ENCODE measurements at regions not wholly inside any gene's neighbourhood (a gene's known extent, or its start where the extent isn't known, plus 50 kb on each side); places are given as distances from the start of the nearest gene placed in this dataset.
A peak's percentile ranks its signal among the peaks of the same experiment; 100 is the strongest.

DNA sequence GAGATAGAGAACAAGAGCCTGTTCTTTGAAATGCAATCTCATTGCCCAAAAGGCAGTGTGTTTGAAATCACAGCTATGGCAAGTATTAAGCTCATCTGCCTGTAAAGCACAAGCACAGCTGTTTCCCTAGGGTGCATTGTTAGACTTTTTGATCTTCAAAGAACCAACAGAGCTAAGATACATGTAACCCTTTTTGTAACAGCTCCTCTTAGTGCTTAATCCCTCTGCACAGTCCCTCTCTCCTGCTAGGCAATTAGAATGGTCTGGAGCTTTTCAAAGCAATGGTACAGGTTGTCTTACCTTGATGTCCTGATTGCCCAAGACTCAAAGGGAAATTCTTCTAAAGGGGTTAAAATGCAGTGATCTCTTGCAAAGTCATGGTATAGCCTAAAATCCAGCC, 249.6 kb upstream of the CHRM2 start:
- in situ Hi-C loops (cut with MboI): no loop called here

DNA sequence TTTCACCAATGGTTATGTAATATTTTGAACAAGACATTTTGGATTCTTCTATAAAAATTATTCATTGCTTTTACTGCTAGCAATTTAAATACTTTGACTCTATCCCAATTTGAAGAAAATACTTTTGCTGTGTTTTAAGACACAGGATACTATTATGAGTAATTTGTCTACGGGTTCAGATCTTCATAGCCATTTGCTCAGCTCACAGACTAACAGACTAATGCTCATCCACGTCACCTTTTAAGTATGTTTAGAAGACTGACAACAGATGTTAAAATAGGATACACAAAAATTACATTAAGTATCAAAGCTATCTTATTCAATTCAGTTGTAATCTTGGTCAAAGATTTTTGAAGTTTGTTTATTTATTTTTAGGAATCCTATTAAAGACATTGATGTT, 251.3 kb upstream of the CHRM2 start:
- DNase-seq: peak; percentile 64
- Histone ChIP-seq H3K9ac (no peak overlapping the region), H3K4me2 (ENCODE audit: unreplicated experiment) (no peak overlapping the region), H3K9me2 (ENCODE audit: insufficient read depth) (no peaks in the 10 kb centered on the region), H3K27ac (no peak overlapping the region), H3K27me3 (replicated peaks; ENCODE audit: insufficient read depth) (no peaks in the 10 kb centered on the region), H4K20me1 (ENCODE audit: insufficient read depth) (no peaks in the 10 kb centered on the region), H3K4me1 (ENCODE audit: insufficient read depth) (peaks cover 7% of the 10 kb centered on the region; the same call in 1 of the 2 replicates), H2AFZ (no peak overlapping the region), H3F3A (ENCODE audit: insufficient read depth) (no peaks in the 10 kb centered on the region), H3K4me3 (no peak overlapping the region), H3K79me2 (ENCODE audit: insufficient read depth) (no peaks in the 10 kb centered on the region), H3K9me3 (ENCODE audit: low read depth) (no peaks in the 10 kb centered on the region), H3K36me3 (ENCODE audit: low read depth) (no peaks in the 10 kb centered on the region)
- in situ Hi-C loops (cut with MboI): no loop called here
- 0% methylated on average over 2 of the region's 2 CpGs for WGBS, 2 experiments (ENCODE audit: low coverage in 1 of 2, low lambda C conversion rate in 2 of 2, missing lambda C conversion rate in 2 of 2)
- no peak for TF ChIP-seq EZH2 (IDR thresholded peaks at IDR 0.05; ENCODE audit: insufficient read depth, poor library complexity, severe bottlenecking)
- no peak for TF ChIP-seq EZH2phosphoT487 (IDR thresholded peaks at IDR 0.05; ENCODE audit: insufficient read depth, low read depth)

More for the DNA sequence above, 249.6 kb upstream of the CHRM2 start:
- H3K4me2 ChIP-seq (ENCODE audit: unreplicated experiment): no peak overlapping the region
- no peaks in the 10 kb centered on the region for H3K36me3 ChIP-seq (ENCODE audit: low read depth)
- H2AFZ ChIP-seq: no peak overlapping the region
- no peaks in the 10 kb centered on the region for H4K20me1 ChIP-seq (ENCODE audit: insufficient read depth)
- no peaks in the 10 kb centered on the region for H3K9me2 ChIP-seq (ENCODE audit: insufficient read depth)
- no peaks in the 10 kb centered on the region for H3F3A ChIP-seq (ENCODE audit: insufficient read depth)
- H3K9me3 ChIP-seq (ENCODE audit: low read depth): no peaks in the 10 kb centered on the region
- no peak overlapping the region for H3K4me3 ChIP-seq
- H3K27me3 ChIP-seq (replicated peaks; ENCODE audit: insufficient read depth): no peaks in the 10 kb centered on the region
- DNase-seq: no peak
- H3K9ac ChIP-seq: no peak overlapping the region
- TF ChIP-seq EZH2phosphoT487 (IDR thresholded peaks at IDR 0.05; ENCODE audit: insufficient read depth, low read depth): no peak
- TF ChIP-seq EZH2 (IDR thresholded peaks at IDR 0.05; ENCODE audit: insufficient read depth, poor library complexity, severe bottlenecking): no peak
- no peaks in the 10 kb centered on the region for H3K79me2 ChIP-seq (ENCODE audit: insufficient read depth)
- H3K27ac ChIP-seq: no peak overlapping the region
- H3K4me1 ChIP-seq (ENCODE audit: insufficient read depth): peaks cover 7% of the 10 kb centered on the region; the same call in 1 of the 2 replicates

DNA sequence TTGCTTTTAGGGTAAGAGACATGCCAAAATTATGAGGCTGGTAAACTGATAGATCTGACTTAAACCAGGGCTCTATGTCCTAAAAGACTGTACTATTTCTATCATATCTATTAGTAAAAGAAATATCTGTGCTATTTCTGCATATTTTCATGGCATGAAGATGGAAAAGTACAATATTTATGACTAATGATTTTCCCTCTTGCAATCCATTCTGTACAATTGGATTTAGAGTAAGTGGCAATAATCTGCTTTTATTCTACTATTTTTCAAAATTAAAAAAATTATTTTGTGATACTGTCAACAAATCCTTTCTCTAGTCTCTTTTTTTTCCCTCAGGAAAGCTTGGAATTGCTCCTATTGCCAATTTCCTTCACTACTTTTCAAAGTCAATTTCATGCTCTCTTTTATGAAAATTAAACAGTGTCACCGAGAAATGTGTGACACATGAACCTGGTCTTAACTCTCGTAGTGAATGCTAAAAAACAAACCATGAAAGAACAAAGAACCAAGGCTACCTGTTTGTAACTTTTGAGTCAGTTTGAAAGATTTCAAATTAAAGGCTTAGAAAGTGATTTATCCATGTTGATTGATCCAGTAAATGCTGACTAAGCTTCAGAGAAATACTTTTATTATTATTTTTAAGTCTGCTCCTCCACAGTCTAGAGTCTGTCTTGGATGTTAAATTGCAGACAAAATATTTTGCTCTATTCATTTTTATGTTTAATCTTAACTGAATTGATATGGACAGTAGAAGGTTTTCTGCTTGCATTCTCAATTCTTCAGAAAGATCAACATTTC, 262.7 kb upstream of the CHRM2 start:
- H3K4me2 ChIP-seq (ENCODE audit: unreplicated experiment): no peak overlapping the region
- H3K79me2 ChIP-seq (ENCODE audit: insufficient read depth): no peaks in the 10 kb centered on the region
- H2AFZ ChIP-seq: no peak overlapping the region
- H3K4me3 ChIP-seq: no peak overlapping the region
- H3K27me3 ChIP-seq (replicated peaks; ENCODE audit: insufficient read depth): no peaks in the 10 kb centered on the region
- 14 to 20% methylated on average over 2 of the region's 2 CpGs for WGBS, 2 experiments (ENCODE audit: low coverage in 1 of 2, low lambda C conversion rate in 2 of 2, missing lambda C conversion rate in 2 of 2)
- H3K9ac ChIP-seq: no peak overlapping the region
- no peaks in the 10 kb centered on the region for H3F3A ChIP-seq (ENCODE audit: insufficient read depth)
- TF ChIP-seq EZH2 (IDR thresholded peaks at IDR 0.05; ENCODE audit: insufficient read depth, poor library complexity, severe bottlenecking) (no peak), EZH2phosphoT487 (IDR thresholded peaks at IDR 0.05; ENCODE audit: insufficient read depth, low read depth) (no peak)
- H3K9me3 ChIP-seq (ENCODE audit: low read depth): no peaks in the 10 kb centered on the region
- H3K9me2 ChIP-seq (ENCODE audit: insufficient read depth): no peaks in the 10 kb centered on the region
- in situ Hi-C loops (cut with MboI): no loop called here
- no peaks in the 10 kb centered on the region for H3K4me1 ChIP-seq (ENCODE audit: insufficient read depth)
- no peaks in the 10 kb centered on the region for H4K20me1 ChIP-seq (ENCODE audit: insufficient read depth)
- no peak for DNase-seq
- H3K27ac ChIP-seq: no peak overlapping the region
- H3K36me3 ChIP-seq (ENCODE audit: low read depth): no peaks in the 10 kb centered on the region

DNA sequence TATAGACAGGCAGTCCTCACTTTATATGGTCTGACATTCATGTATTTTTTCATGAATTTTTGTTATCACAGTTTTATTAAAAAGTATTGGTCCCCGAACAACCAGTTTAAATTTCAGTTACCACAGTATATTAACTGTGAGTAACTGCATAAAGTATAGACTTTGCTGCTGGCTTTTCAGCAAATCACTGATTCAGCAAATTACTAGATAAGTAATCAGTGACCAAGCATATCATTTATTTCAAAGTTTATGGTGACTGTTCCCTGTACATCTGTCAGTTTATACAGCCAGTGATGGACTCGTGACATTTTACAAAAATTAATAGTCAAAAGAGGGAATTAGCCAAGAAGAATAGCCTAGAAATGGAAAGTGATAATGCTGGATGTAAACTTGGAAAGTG, 266.7 kb upstream of the CHRM2 start:
- Histone ChIP-seq H3K4me2 (ENCODE audit: unreplicated experiment) (no peak overlapping the region), H3K4me1 (ENCODE audit: insufficient read depth) (no peaks in the 10 kb centered on the region), H3K9me2 (ENCODE audit: insufficient read depth) (no peaks in the 10 kb centered on the region), H3F3A (ENCODE audit: insufficient read depth) (no peaks in the 10 kb centered on the region), H3K79me2 (ENCODE audit: insufficient read depth) (no peaks in the 10 kb centered on the region), H4K20me1 (ENCODE audit: insufficient read depth) (no peaks in the 10 kb centered on the region), H3K9me3 (ENCODE audit: low read depth) (no peaks in the 10 kb centered on the region), H3K27ac (no peak overlapping the region), H3K4me3 (no peak overlapping the region), H2AFZ (no peak overlapping the region), H3K36me3 (ENCODE audit: low read depth) (no peaks in the 10 kb centered on the region), H3K9ac (no peak overlapping the region), H3K27me3 (replicated peaks; ENCODE audit: insufficient read depth) (no peaks in the 10 kb centered on the region)
- in situ Hi-C loops (cut with MboI): no loop called here
- TF ChIP-seq EZH2phosphoT487 (IDR thresholded peaks at IDR 0.05; ENCODE audit: insufficient read depth, low read depth) (no peak), EZH2 (IDR thresholded peaks at IDR 0.05; ENCODE audit: insufficient read depth, poor library complexity, severe bottlenecking) (no peak)
- WGBS, 2 experiments (ENCODE audit: low coverage in 1 of 2, low lambda C conversion rate in 2 of 2, missing lambda C conversion rate in 2 of 2): 0 to 2% methylated on average over 2 of the region's 2 CpGs
- DNase-seq: no peak

DNA sequence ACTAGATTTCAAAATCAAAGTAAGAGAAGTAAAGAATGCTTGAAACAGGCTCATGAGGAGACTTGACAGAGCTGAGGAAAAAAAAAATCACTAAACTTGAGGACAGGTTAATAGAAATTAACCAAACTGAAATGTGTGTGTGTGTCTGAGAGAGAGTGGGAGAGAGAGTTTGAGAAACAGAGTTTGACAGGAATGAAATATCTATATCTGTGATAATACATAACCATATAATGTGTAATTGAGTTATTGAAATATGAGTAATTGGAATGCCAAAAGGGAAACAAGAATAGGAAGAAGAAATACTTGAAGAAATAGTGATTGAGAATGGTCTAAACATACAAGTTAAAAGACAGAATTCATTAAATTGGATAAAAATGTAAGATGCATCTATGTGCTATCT, 268.0 kb upstream of the CHRM2 start:
- Histone ChIP-seq H3K9ac (no peak overlapping the region), H3K4me3 (no peak overlapping the region)

More for the DNA sequence above, 268.0 kb upstream of the CHRM2 start:
- H3K9me3 ChIP-seq (ENCODE audit: low read depth): no peaks in the 10 kb centered on the region
- no peaks in the 10 kb centered on the region for H3K9me2 ChIP-seq (ENCODE audit: insufficient read depth)
- no peaks in the 10 kb centered on the region for H4K20me1 ChIP-seq (ENCODE audit: insufficient read depth)
- no peak for DNase-seq
- no peak overlapping the region for H3K4me2 ChIP-seq (ENCODE audit: unreplicated experiment)
- no peaks in the 10 kb centered on the region for H3K4me1 ChIP-seq (ENCODE audit: insufficient read depth)
- H2AFZ ChIP-seq: no peak overlapping the region
- no peaks in the 10 kb centered on the region for H3K27me3 ChIP-seq (replicated peaks; ENCODE audit: insufficient read depth)
- no peaks in the 10 kb centered on the region for H3K36me3 ChIP-seq (ENCODE audit: low read depth)
- no peaks in the 10 kb centered on the region for H3F3A ChIP-seq (ENCODE audit: insufficient read depth)
- in situ Hi-C loops (cut with MboI): no loop called here
- H3K79me2 ChIP-seq (ENCODE audit: insufficient read depth): no peaks in the 10 kb centered on the region
- no peak for TF ChIP-seq EZH2 (IDR thresholded peaks at IDR 0.05; ENCODE audit: insufficient read depth, poor library complexity, severe bottlenecking)
- no peak for TF ChIP-seq EZH2phosphoT487 (IDR thresholded peaks at IDR 0.05; ENCODE audit: insufficient read depth, low read depth)
- no peak overlapping the region for H3K27ac ChIP-seq

Data from GM23248 (cell line).